GM18499 (cell line): ENCODE measurements at regions not wholly inside any gene's neighbourhood (a gene's known extent, or its start where the extent isn't known, plus 50 kb on each side); places are given as distances from the start of the nearest gene placed in this dataset.

Source experiments
- ATAC-seq: cut with Tn5 transposase; IDR thresholded peaks from one replicate; pipeline ENCODE4 v1.9.1; 2021; ENCODE audit warnings: moderate number of reproducible peaks; ENCODE audit not compliant: insufficient read depth, unreplicated experiment

DNA sequence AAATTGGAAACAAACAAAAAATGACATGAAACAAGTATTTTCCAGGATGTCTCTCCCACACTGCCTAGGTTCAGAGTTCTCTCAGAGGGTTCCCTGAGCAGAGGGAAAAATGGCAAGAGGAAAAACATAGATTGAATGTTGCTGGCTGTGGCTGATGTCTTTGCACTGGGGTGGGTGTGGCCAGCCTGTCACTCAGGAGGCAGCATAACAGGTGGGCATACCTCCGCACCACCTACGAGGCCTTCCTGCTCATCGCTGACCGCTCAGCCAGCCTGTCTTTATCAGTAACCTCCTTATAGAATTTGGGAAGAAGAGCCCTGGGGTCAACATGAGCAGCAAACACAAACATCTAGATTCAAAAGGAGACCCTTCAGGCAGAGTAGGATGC, 216.6 kb upstream of the UMPS start:
- ATAC-seq = no peak

DNA sequence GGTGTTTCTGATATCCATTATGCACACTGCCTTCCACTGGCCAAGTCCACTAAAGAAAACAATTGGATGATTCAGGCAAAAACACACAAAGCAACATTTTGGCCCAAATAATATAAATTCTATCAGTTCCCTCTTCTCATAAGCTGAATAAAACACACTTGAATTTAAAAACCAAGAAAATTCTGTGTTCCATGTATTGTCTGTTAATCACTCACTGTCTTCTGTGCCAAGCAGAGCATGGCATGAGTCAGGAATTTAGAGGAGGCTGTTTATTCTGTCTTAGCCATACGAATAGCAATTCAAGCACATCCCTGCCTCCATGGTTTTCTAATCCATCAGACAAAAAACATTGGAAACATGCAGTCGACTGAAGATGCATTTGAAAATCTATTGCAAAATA, 215.6 kb upstream of the UMPS start:
- ATAC-seq = no peak

DNA sequence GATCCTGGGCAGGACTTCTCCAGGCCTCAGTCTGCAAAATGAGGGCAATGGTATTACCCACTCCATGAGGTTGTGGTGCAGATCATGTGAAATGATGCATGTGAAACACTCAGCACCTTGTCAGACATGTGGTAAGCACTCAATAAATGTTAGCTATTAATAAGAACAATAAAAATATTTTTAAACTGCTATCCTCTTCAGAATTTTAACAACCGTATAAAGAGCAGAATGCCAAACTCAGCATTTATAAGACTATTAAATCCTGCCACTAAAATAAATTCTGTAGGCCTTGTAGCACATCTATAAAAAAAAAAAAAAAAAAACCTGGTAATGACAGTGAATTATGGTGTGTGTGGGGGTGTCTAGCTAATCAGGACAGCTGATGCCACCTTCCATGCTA, 213.9 kb upstream of the UMPS start:
- ATAC-seq = no peak

GRCh38 chr3:124517306-124517705, 212.9 kb upstream of the UMPS start:
- ATAC-seq = no peak

DNA sequence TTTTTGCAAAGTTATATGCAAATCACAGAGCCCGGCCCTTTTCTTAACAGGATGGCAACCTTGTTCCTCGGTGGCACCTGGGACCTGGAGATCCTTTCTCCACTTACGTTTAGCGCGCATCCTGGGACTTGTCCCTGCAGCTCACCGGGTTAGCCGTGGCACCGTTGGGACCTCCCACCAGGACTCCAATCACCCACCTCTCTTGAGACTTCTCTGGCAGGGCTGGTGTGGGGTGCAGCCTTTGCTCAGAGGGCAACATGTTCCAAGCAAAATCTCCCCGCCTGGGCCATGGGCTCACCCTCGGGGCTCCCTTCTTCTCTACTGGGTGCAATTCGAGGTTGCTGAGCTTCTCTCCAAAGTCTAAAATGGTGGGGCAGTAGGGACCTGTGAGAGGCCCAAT, 211.9 kb upstream of the UMPS start:
- ATAC-seq = no peak

- ATAC-seq = no peak
Measured at GRCh38 chr3:124519591-124520194, 210.6 kb upstream of the UMPS start.

- no peak for ATAC-seq
Measured at GRCh38 chr3:124520970-124521369, 209.3 kb upstream of the UMPS start.

DNA sequence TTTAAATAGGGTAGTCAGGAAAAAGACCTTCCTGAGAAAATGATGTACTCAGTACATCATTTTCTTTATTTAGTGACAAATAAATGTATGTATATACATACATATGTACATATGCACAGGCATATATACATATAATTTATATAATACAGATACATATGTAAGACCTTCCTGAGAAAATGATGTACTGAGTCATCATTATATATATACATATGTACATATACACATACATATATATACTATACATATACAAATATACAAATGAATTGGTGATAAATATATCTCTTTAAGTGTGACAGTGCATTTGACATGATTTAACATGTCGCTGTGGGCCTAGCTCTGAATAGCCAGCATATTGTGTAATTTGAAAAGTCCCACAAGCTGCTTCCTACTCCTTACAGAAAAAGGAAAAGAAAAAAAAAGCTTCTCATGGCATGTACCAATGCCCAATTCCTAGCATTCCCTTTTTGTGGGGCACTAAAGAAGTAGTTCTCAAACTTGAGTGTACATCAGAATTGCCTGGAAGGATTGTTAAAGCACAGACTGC, 208.1 kb upstream of the UMPS start:
- ATAC-seq = no peak

DNA sequence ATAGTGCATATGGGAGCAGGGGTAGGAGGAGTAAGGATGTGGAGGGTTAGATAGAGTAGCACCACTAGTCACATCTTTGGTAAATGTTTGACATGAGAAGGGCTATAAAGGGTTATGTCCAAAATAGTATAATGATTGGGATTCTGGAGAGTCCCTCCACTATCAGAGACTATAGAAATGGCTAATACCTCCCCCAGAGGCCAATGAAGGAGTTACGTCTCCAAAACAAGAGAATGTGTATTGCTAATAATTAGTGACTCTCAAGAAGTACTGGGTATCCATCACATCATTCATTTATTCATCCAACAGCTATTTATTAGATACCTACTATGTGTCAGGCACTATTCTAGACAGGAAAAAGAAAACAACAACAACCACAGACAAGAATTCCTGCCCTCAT, 203.7 kb upstream of the UMPS start:
- ATAC-seq = no peak

DNA sequence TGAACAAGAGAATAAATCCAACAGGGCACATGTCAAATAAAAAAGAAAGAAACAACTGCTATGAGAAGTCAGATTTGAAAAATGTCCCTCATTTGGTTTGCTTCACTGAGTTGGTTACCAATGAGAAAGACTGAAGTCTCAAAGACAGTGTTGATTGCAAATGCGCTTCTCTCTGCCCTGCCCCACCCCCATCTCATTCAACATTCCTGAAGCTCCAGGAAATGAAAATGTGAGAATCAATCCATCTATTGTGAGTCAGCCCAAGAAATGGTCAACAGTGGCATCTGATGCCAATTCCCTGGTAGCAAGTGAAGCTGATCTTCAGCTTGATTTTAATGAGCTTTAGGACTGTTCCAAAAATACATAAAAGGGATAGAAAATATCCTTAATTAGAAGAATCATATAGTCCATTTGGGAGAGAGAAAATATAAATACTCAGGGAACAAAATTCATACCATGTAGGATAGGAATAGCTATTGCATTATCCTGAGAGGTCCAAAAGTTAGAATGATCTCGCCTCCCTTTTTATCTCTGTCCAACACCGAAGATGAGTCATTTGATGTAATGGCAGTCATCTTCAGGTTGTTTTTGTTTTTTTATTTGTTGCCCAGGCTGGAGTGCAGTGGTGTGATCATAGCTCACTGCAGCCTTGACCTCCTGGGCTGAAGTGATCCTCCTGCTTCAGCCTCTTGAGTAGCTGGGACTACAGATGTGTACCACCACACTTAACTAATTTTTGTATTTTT, 200.3 kb upstream of the UMPS start:
- ATAC-seq = no peak

- ATAC-seq = no peak
Measured at GRCh38 chr3:124530916-124531315, 199.3 kb upstream of the UMPS start.

DNA sequence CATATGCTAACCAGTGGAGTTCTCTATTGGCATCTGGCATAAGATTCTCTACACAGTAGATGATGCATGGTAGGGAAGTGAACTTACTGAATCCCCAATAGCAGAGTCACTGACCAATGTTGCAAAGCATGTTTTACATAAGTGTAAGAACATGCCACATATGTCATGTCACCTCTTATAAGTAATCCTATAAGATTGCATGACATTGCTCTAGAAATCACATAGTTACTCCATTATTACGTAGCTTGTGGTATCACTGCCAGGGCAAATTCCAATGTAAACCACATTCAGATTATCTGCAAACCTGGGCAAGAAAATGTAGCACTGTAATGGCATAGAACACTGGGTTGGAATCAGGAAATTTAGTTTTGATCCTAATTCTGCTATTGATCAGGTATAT, 198.2 kb upstream of the UMPS start:
- no peak for ATAC-seq

DNA sequence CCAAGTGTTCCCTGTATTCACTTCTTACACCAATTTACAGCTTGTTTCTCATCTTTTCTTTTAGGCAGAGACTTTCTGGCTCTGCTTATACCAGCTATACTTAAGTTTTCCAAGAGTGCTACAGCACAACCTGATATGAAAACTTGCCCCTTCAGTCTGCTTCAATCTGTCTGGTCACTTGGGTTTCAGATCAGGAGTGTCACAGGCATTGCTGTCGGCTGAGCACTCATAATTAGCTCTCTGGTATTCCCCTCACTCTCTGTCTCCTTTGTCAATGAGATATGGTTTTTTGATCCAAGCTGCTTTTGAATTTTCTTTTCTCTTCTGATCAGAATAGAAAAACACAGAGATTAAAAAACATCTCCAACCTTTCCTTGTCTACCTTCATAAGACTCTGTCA, 194.9 kb upstream of the UMPS start:
- ATAC-seq = no peak

- ATAC-seq = no peak
Measured at GRCh38 chr3:124540550-124541211, 189.6 kb upstream of the UMPS start.

- no peak for ATAC-seq
Measured at GRCh38 chr3:124542214-124542869, 187.9 kb upstream of the UMPS start.

- ATAC-seq = no peak
Measured at GRCh38 chr3:124545891-124546290, 184.4 kb upstream of the UMPS start.

DNA sequence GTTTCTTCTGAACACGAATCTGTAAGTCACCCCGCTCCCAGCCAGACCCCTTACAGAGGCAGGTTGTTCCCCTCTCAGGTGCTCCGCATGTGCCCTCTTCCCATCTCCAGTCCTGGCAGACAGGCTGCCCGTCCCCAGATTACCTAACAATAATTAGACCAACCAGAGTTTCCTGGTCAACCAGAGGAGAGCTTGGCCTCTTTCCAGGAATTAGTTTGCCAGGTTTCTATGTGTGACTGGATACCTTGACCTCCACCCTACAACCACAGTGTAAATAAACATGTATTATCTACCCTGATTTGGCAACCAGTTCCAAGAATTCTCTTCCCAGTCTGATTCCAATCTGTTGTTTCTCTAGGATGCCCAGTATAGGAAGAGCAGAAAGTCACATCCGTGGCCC, 178.0 kb upstream of the UMPS start:
- ATAC-seq = no peak

- ATAC-seq = no peak
Measured at GRCh38 chr3:124553178-124553577, 177.1 kb upstream of the UMPS start.

DNA sequence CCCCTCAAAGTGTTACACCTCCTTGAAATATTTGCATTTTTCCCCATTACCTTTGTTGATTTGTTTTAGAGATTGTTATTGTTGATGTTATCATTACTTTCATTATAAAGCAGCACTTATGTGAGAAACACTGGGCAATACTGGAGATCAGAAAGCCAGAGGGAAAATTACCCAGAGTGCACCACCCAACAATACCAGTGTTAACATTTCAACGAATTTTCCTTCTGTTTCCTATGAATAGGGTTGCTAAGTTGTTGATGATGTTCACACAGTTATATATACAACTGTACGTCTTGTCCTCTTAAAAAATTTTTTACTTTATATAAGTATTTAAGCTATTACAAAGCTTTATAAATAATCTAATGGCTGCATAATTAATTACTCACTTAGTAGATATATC, 173.6 kb upstream of the UMPS start:
- ATAC-seq = no peak

- no peak for ATAC-seq
Measured at GRCh38 chr3:124557433-124558232, 172.6 kb upstream of the UMPS start.
